Body of pancreas (tissue), 4 donors: ENCODE measurements at regions not wholly inside any gene's neighbourhood (a gene's known extent, or its start where the extent isn't known, plus 50 kb on each side); places are given as distances from the start of the nearest gene placed in this dataset.

ENCODE experiments used
- ATAC-seq: fragments of 150-250 bp; one replicate; pipeline ENCODE4 v1.9.1; 2016
- DNase-seq, 4 donors: peaks; one replicate each; pipeline ENCODE4 v3.0.0-alpha.2; 2019
- H3K27ac ChIP-seq, 4 donors: fragments of 200-600 bp; sonication (generic); 1 replicate in 3 of 4; 2 replicates in 1 of 4; pipeline versions ENCODE4 v1.5.1 to v1.6.1; 2016 to 2019; ENCODE audit warnings: mild to moderate bottlenecking in 1 of 4, mixed read lengths in 1 of 4, moderate library complexity in 1 of 4
- H3K27me3 ChIP-seq, 2 donors: fragments of 200-600 bp; sonication (generic); one replicate each; pipeline ENCODE4 v1.6.0; 2016; ENCODE audit warnings: mild to moderate bottlenecking in 1 of 2
- H3K36me3 ChIP-seq, 2 donors: fragments of 200-600 bp; sonication (generic); replicated peaks in 1 of 2; 2 replicates each; pipeline ENCODE4 v1.5.1; 2016; ENCODE audit warnings: low read depth in 2 of 2; ENCODE audit not compliant: insufficient read depth in 1 of 2
- H3K4me1 ChIP-seq: fragments of 200-600 bp; sonication (generic); one replicate; pipeline ENCODE4 v1.6.0; 2016
- H3K4me3 ChIP-seq, 2 donors: fragments of 200-600 bp; sonication (generic); 1 replicate in 1 of 2; 2 replicates in 1 of 2; pipeline ENCODE4 v1.5.1; 2016 to 2019
- H3K9me3 ChIP-seq, 3 donors: fragments of 200-600 bp; sonication (generic); 1 replicate in 2 of 3; 2 replicates in 1 of 3; pipeline ENCODE4 v1.5.1; 2016
- POLR2A ChIP-seq, 3 donors: fragments of 450-650 bp; IDR thresholded peaks; one replicate each; pipeline ENCODE4 v1.6.1; 2016; ENCODE audit warnings: antibody characterized with exemption in 3 of 3, mild to moderate bottlenecking in 2 of 3
- WGBS, 2 donors: methylation state at CpG; one replicate each; pipeline ENCODE4 v1.1.5; 2017; 5-methylcytosine and 5-hydroxymethylcytosine counted together
- intact Hi-C: fragments of 100-400 bp; cut with DNase I; formaldehyde crosslinking; loops from one replicate; pipeline ENCODE4 v1.15.1; 2023
- TF ChIP-seq, protein P1 (sequence below), 7 experiments: fragments of 450-650 bp in 4 of 7; fragments of 200-600 bp in 3 of 7; sonication (generic) in 3 of 7; IDR thresholded peaks; one replicate each; pipeline ENCODE4 v1.5.1; 2016 to 2019; ENCODE audit warnings: antibody characterized with exemption in 7 of 7

DNA sequence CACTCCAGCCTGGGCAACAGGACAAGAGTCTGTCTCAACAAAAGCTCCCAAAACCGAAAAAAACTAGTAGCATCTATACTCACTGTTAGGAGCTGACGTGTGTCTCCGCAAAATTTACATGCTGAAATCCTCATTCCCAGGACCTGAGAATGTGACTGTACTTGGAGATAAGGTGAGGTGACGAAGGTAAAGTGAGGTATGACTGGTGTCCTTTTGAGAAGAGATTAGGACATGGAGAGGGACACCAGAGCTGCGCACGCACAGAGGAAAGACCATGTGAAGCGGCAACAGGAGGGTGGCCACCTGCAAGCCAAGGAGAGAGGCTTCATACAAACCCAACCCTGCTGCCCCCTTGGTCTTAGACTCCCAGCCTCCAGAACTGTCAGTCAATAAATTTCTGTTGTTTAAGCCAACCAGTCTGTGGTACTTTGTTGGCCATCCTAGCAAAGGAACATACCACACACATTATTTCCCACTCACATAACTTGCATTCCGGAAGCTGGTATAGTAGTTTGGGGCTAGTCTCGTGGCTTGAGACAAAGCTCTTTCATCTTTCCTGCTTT lies 1154.0 kb upstream of the CELF2 start:
- no peak overlapping the region for H3K4me3 ChIP-seq
- no peaks in the 10 kb centered on the region for H3K27me3 ChIP-seq
- intact Hi-C loops, result no loop called here
- DNase-seq, result no peak
- 91% methylated on average over 9 of the region's 9 CpGs for WGBS, 2 donors
- ATAC-seq, result no peak
- H3K36me3 ChIP-seq, result no peaks in the 10 kb centered on the region
- H3K27ac ChIP-seq, result no peak overlapping the region
- no peak for TF ChIP-seq POLR2A (IDR thresholded peaks at IDR 0.05)
- TF ChIP-seq, protein P1, sequence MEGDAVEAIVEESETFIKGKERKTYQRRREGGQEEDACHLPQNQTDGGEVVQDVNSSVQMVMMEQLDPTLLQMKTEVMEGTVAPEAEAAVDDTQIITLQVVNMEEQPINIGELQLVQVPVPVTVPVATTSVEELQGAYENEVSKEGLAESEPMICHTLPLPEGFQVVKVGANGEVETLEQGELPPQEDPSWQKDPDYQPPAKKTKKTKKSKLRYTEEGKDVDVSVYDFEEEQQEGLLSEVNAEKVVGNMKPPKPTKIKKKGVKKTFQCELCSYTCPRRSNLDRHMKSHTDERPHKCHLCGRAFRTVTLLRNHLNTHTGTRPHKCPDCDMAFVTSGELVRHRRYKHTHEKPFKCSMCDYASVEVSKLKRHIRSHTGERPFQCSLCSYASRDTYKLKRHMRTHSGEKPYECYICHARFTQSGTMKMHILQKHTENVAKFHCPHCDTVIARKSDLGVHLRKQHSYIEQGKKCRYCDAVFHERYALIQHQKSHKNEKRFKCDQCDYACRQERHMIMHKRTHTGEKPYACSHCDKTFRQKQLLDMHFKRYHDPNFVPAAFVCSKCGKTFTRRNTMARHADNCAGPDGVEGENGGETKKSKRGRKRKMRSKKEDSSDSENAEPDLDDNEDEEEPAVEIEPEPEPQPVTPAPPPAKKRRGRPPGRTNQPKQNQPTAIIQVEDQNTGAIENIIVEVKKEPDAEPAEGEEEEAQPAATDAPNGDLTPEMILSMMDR (IDR thresholded peaks at IDR 0.05), result no peak
- H3K4me1 ChIP-seq, result no peaks in the 10 kb centered on the region
- no peaks in the 10 kb centered on the region for H3K9me3 ChIP-seq

DNA sequence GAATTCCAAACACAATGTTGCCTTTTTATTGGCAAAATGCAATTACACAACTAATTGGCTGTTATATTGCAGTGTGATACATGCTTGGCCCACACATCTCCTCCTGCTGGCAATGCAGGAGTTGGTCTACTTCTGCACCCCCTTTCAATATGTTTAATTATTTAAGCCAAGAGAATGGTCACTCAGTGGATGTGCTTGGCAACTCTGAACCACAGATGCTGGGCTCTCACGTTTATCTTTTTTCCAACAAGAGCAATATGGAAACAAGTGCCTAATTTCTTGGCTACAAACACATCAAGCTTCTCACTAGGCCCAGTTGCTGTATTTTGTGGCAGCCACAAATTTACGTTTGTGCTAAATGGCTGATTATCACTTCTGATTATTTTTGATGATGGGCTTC lies 1149.2 kb upstream of the CELF2 start:
- Histone ChIP-seq H3K36me3 (no peaks in the 10 kb centered on the region), H3K4me3 (no peak overlapping the region), H3K27ac (peak overlapping the region in 1 of 4 donors; percentile 16), H3K9me3 (no peaks in the 10 kb centered on the region), H3K4me1 (no peaks in the 10 kb centered on the region), H3K27me3 (no peaks in the 10 kb centered on the region)
- DNase-seq, result peak in 2 of 4 donors; percentile 57
- ATAC-seq, result peak; percentile 47
- intact Hi-C loops, result no loop called here
- TF ChIP-seq, protein P1 (IDR thresholded peaks at IDR 0.05), result peak in 3 of 7 experiments; percentile 5 to 29 (median 17)
- TF ChIP-seq POLR2A (IDR thresholded peaks at IDR 0.05), result no peak
- 25 to 42% methylated on average over 2 of the region's 2 CpGs for WGBS, 2 donors

DNA sequence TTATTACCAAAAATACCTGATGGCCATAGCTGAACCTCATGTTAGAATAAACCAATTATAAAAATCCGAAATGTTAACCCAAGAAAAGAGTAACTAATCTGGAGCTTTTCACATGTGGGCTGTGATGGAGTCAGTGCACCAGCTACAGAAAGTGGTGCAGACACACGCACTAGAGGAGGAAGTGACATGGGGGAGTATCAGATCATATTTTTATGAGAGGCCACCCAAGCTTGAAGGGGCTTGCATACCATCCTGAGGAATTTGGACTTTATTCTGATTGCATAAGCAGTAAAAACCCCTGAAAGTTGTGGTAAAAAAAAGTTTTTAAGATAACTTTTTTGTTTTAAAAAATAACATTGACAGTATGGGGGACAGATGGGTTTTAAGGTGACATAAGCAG lies 1148.5 kb upstream of the CELF2 start:
- no peaks in the 10 kb centered on the region for H3K27me3 ChIP-seq
- no peaks in the 10 kb centered on the region for H3K4me1 ChIP-seq
- H3K9me3 ChIP-seq, result no peaks in the 10 kb centered on the region
- intact Hi-C loops, result no loop called here
- TF ChIP-seq POLR2A (IDR thresholded peaks at IDR 0.05), result no peak
- TF ChIP-seq, protein P1 (IDR thresholded peaks at IDR 0.05), result no peak
- WGBS, 2 donors, result 68 to 69% methylated on average over 2 of the region's 2 CpGs
- no peak overlapping the region for H3K4me3 ChIP-seq
- ATAC-seq (no peak), DNase-seq (no peak)
- no peak overlapping the region for H3K27ac ChIP-seq
- H3K36me3 ChIP-seq, result no peaks in the 10 kb centered on the region

DNA sequence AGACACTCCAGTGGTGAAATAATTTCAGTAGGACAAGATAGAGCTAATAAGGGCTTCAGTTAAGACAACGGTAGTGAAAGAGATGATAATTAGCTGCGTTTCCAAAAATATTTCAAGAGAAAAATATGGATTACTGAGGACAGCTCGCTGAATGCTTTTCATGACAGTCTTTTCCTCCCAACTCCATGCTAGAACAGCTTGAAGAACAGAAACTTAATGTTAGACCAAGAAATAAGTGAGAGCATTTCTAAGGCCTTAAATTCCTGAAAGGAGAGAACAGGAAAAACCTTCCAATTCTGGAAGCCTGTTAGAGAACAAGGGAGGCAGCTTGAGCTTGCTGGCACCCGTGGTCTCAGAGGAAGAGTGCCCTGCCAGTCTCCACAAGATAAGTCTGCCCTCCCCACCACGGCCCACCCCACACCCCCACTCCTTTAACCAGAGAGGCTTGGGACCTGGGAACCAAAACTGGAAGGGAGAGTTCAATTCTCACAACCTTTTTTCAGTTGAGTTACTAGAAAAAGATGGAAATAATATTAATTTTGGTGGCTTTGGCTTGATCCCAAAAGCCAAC lies 1148.0 kb upstream of the CELF2 start:
- Histone ChIP-seq H3K4me1 (no peaks in the 10 kb centered on the region), H3K4me3 (no peak overlapping the region), H3K36me3 (no peaks in the 10 kb centered on the region), H3K27me3 (no peaks in the 10 kb centered on the region), H3K9me3 (no peaks in the 10 kb centered on the region), H3K27ac (no peak overlapping the region)
- no peak for TF ChIP-seq POLR2A (IDR thresholded peaks at IDR 0.05)
- TF ChIP-seq, protein P1 (IDR thresholded peaks at IDR 0.05), result no peak
- no peak for ATAC-seq
- 49 to 59% methylated on average over 5 of the region's 5 CpGs for WGBS, 2 donors
- intact Hi-C loops, result no loop called here
- DNase-seq, result no peak

DNA sequence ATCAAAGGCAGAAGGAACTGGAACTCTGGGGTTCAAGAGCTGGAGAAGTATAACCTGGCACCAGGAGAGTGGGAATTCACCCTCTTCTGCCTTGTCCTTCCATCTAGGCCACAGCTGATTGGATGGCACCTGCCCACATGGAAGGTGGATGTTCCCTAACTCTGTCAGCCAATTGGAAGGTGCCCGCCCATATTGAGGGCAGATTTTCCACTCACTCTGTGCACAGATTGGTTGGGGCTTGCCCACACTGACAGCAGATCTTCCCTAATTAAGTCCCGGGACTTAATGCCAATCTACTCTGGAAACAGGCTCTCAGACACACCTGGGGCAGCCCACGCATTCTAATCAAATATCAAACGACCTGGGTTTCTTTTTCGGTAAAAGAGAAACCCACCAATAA lies 1142.3 kb upstream of the CELF2 start:
- no peaks in the 10 kb centered on the region for H3K4me1 ChIP-seq
- intact Hi-C loops, result no loop called here
- no peak overlapping the region for H3K27ac ChIP-seq
- H3K4me3 ChIP-seq, result no peak overlapping the region
- TF ChIP-seq, protein P1 (IDR thresholded peaks at IDR 0.05), result no peak
- no peak for TF ChIP-seq POLR2A (IDR thresholded peaks at IDR 0.05)
- WGBS, 2 donors, result 80 to 82% methylated on average over 5 of the region's 5 CpGs
- no peaks in the 10 kb centered on the region for H3K36me3 ChIP-seq
- DNase-seq, result no peak
- no peaks in the 10 kb centered on the region for H3K9me3 ChIP-seq
- H3K27me3 ChIP-seq, result no peaks in the 10 kb centered on the region
- no peak for ATAC-seq
